B cell (primary cell): ENCODE measurements at regions not wholly inside any gene's neighbourhood (a gene's known extent, or its start where the extent isn't known, plus 50 kb on each side); places are given as distances from the start of the nearest gene placed in this dataset.

Experiments
- EZH2 ChIP-seq: IDR thresholded peaks from 2 replicates; pipeline ENCODE4 v1.6.1; 2012; ENCODE audit warnings: borderline replicate concordance, low read depth, mild to moderate bottlenecking, moderate library complexity, low read length; ENCODE audit not compliant: insufficient read depth, poor library complexity, severe bottlenecking
- TF ChIP-seq, protein P1 (sequence below): fragments of 200-600 bp; IDR thresholded peaks from one replicate; pipeline ENCODE4 v1.8.0; 2022; ENCODE audit warnings: antibody characterized with exemption, mild to moderate bottlenecking

DNA sequence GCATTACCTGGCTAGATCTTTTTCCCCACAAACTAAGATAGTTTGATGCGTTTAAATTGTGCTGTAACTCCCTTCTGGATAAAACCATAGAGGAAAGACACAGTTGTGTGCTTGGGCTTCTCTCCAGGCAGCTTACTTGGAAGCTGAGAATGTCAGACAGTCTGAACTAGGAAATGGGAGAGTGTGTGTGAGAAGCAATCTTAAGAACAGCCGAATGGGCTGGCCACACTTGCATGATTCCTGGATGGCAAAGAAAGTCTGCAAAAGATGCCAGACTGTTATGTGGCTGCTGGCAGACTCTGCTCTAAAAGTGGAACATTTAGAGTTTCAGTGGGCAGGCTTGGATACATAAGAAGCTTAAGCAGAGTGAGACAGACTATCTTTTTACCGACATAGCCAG is 384.3 kb upstream of the PSMD7 start:
- TF ChIP-seq EZH2: no peak
- TF ChIP-seq, protein P1, sequence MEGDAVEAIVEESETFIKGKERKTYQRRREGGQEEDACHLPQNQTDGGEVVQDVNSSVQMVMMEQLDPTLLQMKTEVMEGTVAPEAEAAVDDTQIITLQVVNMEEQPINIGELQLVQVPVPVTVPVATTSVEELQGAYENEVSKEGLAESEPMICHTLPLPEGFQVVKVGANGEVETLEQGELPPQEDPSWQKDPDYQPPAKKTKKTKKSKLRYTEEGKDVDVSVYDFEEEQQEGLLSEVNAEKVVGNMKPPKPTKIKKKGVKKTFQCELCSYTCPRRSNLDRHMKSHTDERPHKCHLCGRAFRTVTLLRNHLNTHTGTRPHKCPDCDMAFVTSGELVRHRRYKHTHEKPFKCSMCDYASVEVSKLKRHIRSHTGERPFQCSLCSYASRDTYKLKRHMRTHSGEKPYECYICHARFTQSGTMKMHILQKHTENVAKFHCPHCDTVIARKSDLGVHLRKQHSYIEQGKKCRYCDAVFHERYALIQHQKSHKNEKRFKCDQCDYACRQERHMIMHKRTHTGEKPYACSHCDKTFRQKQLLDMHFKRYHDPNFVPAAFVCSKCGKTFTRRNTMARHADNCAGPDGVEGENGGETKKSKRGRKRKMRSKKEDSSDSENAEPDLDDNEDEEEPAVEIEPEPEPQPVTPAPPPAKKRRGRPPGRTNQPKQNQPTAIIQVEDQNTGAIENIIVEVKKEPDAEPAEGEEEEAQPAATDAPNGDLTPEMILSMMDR: no peak
